Stimulated activated naive CD4-positive, alpha-beta T cell (primary cell): ENCODE measurements at regions not wholly inside any gene's neighbourhood (a gene's known extent, or its start where the extent isn't known, plus 50 kb on each side); places are given as distances from the start of the nearest gene placed in this dataset.
"Not testable (repeated sequence)": the region's sequence is repeated elsewhere in the genome, so short reads cannot be mapped to it uniquely, and the experiment has no call there.

Experiments used
- DNase-seq, 6 experiments: peaks; one replicate each; lab custom pipeline; 2025; lab: John Stamatoyannopoulos, UW

- not testable (repeated sequence) for DNase-seq
Measured at GRCh38 chr6:67878216-67878615, 756.9 kb upstream of the ADGRB3 start.

DNA sequence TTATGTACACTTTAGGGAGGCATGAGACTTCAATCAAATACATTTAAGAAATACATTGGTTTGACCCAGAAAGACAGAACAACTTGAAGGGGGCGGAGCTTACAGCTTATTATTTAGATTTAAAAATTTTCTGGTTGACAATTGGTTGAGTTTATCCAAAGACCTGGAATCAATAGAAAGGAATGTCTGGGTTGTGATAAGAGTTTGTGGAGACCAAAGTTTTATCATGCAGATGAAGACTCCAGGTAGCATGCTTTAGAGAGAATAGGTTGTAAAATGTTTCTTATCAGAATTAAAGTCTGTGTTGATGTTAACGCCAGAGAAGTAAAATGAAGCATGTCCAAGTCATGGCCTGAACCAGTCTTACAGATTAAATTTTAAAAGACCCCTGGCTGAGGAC lies 757.8 kb upstream of the ADGRB3 start:
- no peak for DNase-seq

- no peak for DNase-seq
Measured at GRCh38 chr6:67875877-67876383, 759.2 kb upstream of the ADGRB3 start.

GRCh38 chr6:67870321-67870720 lies 764.8 kb upstream of the ADGRB3 start:
- DNase-seq: no peak

DNA sequence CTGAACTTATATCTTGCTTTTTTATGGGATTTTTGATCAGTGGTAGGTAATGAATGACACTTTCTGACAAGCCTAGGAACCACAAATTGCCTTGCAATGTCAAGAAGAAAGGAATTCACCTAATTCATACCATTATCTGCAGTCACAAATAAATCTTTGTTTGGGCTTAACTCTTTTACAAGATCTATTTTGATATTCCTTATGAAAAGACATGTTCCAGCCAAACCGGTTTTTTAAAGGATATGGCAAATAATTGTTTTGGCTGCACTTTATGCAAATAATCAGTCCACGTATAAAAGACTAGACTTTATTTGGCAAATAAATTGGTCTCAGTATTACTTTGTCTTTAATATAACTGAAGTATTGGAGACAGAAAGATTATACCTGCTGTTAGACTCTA lies 771.7 kb upstream of the ADGRB3 start:
- no peak for DNase-seq

- DNase-seq: no peak
Measured at GRCh38 chr6:67854098-67854497, 781.0 kb upstream of the ADGRB3 start.

DNA sequence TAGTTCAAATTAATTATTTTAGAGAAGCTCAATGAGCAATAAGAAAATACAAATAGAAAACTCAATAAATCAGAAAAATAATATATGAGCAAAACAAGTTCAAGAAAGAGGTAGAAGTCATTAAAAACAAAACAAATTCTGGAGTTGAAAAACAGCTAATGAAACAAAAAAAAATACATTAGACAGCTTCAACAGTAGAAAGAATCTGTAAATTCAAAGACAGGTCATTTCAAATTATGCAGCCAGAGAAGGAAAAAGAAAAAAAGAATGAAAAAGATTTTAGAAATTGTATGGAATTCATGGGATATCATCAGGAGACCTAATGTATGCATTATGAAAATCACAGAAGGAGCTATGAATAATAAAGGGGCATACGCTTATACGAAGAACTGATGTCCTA lies 795.3 kb upstream of the ADGRB3 start:
- DNase-seq: no peak

- DNase-seq: no peak
Measured at GRCh38 chr6:67825201-67825895, 809.7 kb upstream of the ADGRB3 start.

DNA sequence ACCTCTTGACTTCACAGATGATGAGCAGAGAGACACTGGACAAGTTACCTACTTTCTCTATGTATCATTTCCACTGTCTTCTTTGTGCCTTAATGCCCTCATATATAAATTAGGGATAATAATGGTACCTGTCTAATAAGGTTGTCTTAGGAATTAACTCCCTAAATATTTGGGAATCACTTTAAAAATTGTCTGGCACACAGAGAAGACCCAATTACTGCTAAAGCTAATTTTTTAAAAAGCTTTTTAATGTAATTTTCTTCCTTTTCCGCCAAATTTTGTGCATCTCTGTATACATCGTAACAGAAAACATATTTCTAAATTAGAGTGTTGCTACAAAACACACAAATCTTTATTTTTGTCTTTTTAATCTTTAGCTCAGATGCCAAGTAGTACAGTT lies 816.8 kb upstream of the ADGRB3 start:
- no peak for DNase-seq

DNA sequence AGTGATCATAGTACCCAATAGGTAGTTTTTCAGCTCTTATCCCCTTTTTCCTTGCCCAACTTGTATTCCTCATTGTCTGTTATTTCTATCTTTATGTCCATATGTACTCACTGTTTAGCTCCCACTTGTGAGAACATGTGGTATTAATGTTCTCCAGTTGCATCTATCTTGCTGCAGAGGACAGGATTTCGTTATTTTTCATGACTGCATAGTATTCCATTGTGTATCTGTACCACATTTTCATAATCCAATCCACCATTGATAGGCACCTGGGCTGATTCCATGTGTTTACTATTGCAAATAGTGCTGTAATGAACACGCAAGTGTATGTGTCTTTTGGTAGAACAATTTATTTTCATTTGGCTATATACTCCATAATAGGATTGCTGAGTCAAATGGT lies 819.5 kb upstream of the ADGRB3 start:
- DNase-seq: no peak

DNA sequence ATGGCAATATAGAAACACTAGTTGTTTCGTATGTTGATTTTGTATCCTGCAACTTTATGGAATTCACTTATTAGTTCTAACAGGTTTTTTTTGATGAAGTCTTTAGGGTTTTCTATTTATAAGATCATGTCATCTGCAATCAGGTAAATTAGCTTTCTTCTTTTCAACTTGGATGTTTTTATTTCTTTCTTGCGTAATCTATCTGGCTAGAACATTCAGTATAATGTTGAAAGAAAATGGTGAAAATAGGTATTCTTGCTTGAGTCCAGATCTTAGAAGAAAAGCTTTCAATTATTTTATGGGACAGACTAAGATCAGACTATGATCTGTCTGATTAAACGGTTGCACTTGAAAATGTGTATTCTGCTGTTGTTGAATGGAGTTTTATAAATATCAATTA lies 820.8 kb upstream of the ADGRB3 start:
- DNase-seq: no peak

DNA sequence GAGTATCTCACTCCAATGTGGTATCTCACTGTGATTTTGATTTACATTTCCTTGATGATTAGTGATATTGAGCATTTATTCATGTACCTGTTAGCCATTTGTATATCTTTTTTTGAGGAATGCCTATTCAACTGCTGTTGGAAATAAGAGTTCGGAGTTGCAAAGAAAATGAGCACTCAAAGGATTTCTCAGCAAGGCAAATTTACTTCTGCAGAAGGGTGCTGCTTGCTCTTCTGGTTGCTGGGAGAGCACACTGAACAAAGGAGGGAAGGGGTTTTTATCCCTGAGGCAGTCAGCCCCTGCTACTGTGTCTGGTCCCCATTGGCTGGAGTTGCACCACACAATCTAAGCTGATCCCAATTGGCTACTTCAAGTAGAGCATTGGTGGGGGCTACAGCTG lies 822.4 kb upstream of the ADGRB3 start:
- DNase-seq: no peak

GRCh38 chr6:67812125-67812524 lies 823.0 kb upstream of the ADGRB3 start:
- no peak for DNase-seq

DNA sequence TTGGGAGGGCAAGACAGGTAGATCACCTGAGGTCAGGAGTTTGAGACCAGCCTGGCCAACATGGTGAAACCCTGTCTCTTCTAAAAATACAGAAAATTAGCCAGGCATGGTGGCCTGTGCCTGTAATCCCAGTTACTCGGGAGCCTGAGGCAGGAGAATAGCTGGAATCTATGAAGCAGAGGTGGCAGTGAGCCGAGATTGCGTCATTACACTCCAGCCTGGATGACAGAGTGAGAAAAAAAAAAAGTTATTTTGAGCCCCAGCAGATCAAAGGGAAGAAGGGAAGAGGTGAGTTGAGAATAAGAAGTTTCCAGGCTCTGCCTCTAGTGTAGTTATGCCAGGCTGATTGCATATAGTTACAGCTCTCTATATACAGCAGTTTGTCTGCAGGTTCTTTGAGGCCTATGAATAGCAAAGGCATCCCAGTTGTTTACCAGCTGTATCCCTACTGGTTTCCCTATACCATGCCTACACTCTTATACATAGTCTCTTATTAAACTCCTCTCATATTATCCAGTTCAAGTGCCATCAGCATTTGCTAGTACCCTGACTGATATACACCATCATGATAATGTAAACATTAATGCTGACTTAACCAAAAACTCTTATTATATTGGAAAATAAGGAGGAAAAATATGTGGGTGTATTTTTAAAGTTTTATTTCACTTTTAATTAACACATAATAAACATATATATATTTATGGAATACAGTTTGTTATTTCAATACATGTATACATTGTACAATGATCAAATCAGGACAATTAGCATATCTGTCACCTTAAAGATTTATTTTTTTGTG lies 823.6 kb upstream of the ADGRB3 start:
- DNase-seq: no peak

- not testable (repeated sequence) for DNase-seq
Measured at GRCh38 chr6:67804808-67805207, 830.3 kb upstream of the ADGRB3 start.

- no peak for DNase-seq
Measured at GRCh38 chr6:67802771-67803170, 832.3 kb upstream of the ADGRB3 start.

DNA sequence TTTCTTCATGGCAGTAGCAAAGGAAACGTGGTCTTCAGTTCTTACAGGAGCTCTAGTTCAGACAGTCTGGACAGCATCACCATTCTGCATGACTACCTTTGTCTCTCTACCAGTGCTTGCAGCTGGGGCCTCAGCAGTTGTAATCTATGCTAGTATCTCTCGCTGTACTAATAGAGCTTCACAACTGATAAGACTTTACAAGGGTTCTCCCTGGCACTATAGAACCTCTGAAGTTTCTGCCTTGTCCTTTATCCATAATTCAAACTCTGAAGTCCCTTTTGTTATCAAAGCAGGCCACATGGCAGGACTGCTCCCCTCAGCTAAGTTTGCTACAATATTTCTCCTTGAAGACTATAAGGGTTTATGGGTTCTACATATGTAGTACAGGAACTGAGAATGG lies 842.1 kb upstream of the ADGRB3 start:
- DNase-seq: no peak

DNA sequence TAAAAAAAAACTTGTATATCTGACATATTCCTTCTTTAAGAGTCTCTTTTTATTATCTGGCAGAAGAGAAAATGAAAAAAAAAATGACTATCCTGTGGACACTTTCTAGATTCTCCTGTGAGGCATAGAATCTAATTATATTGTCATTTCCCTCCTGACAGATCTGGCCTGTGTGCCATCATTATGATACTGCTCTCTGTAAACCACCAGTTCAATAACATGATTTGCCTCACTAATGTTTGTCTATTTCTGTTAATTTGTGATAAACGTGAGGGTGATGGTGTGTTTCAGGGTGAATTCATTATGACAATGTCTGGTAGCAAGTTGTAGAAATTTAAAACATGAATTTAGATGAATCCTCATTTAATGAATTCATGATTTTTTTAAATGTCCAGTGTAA lies 844.5 kb upstream of the ADGRB3 start:
- DNase-seq: no peak

DNA sequence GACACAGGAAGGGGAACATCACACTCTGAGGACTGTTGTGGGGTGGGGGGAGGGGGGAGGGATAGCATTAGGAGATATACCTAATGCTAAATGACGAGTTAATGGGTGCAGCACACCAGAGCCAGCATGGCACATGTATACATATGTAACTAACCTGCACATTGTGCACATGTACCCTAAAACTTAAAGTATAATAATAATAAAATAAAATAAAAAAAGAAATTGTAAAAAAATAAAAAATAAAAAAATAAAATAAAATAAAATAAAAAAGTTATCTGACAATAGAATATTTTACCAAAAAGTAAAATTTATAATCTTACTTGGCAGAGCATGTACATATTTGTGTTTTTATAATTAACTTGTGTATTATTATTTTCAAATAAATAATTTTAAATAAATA lies 848.0 kb upstream of the ADGRB3 start:
- not testable (repeated sequence) for DNase-seq

DNA sequence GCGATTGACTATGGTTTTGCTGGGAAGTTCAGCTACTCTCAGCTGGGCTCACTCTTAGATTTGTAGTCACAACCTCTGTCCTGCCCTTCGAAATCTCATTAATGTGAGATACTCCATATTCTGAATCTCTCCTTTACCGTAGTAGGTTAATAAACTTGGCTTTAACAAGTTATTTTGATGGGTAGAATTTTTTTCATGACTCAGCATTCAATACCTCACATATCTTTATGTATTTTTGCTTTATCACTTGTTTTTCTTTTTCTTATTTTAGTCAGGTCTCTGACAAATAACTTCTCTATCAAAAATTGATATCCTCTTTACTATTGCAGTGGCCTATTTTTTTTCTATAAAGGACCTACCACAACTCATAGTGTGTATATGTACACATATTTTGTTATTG lies 855.2 kb upstream of the ADGRB3 start:
- DNase-seq: no peak

DNA sequence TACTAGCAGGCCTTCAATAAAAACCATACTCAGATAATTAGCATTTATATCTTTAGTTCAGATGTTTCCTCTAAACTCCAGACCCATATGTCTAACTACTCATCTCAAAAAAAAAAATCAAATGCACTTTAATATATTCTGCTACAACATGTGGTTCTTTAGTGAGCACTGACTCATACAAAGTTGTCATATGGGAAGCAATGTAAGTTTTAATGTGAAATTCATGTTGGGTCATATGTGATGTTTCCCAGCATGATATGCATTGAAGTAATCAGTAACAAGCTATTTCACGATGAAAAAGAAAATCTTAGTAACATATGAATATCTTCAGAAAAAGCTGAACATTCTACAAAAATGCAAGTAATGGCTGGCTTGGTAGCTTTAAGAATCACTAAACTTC lies 859.7 kb upstream of the ADGRB3 start:
- no peak for DNase-seq

GRCh38 chr6:67768972-67769371 lies 866.1 kb upstream of the ADGRB3 start:
- no peak for DNase-seq

DNA sequence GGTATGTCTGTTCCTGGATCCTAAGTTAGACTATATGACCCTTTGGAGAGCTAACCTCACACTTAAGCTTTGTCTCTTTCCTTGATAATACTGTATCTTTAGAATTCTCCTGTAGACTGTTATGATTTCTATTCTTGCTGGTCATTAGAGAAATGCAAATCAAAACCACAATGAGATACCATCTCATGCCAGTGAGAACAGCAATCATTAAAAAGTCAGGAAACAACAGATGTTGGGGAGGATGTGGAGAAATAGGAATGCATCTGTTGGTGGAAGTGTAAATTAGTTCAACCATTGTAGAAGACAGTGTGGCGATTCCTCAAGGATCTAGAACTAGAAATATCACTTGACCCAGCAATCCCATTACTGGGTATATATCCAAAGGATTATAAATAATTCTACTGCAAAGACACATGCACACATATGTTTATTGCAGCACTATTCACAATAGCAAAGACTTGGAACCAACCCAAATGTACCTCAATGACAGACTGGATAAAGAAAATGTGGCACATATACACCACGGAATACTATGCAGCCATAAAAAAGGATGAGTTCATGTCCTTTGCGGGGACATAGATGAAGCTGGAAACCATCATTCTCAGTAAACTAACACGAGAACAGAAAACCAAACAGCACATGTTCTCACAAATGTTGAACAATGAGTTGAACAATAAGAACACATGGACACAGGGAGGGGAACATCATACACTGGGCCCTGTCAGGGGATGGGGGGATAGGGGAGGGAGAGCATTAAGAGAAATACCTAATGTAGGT lies 867.8 kb upstream of the ADGRB3 start:
- DNase-seq: not testable (repeated sequence)
